GM18868 (cell line): ENCODE measurements at regions not wholly inside any gene's neighbourhood (a gene's known extent, or its start where the extent isn't known, plus 50 kb on each side); places are given as distances from the start of the nearest gene placed in this dataset.
"Not testable (repeated sequence)": the region's sequence is repeated elsewhere in the genome, so short reads cannot be mapped to it uniquely, and the experiment has no call there.

Experiments used
- ATAC-seq: cut with Tn5 transposase; IDR thresholded peaks from one replicate; pipeline ENCODE4 v1.9.1; 2021; ENCODE audit warnings: mild to moderate bottlenecking, moderate library complexity; ENCODE audit not compliant: unreplicated experiment

DNA sequence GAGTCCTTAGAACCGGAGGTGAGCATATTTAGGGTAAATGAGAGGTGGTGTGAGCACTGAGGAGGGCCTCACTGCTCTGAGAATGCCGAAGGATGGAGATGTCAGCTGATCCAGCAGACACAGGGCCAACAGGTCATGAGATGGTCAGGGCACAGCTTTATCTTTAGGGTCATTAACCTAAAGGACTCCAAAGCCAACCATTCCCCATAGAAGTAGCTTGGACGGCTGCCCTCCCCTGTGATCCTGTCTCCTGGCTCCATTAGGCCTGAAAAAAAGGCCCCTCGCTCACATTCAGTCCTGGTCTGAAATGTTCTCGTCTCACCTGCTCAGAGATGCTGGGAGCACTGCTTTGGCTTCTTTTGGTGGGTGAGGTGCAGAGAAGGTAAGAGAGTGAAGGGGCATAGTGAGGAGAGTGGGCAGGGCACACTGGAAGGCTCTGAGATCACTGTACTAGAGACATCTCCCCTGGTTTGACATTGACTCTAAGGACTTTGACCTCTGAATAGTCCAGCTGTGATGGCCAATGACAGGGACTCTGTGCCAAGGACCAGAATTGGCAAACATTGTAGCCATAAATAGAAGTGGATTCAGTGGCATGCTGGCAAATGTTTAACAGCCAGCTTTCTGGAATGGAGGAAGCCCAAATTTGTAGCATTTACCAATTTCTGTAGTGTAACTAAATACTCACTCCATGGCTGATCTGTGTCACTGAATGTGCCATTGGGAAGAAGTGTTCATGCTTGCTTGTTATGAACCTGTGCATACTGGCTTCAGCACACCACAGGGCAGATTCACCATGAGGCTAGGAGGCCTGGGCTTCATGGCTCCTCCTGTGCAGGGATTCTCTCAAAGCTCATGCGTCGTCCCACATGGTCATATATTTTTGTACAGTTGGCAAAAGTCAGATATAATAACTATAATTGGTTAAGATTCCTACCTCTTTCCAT is 76.2 kb upstream of the MRPS22 start:
- ATAC-seq, result no peak

DNA sequence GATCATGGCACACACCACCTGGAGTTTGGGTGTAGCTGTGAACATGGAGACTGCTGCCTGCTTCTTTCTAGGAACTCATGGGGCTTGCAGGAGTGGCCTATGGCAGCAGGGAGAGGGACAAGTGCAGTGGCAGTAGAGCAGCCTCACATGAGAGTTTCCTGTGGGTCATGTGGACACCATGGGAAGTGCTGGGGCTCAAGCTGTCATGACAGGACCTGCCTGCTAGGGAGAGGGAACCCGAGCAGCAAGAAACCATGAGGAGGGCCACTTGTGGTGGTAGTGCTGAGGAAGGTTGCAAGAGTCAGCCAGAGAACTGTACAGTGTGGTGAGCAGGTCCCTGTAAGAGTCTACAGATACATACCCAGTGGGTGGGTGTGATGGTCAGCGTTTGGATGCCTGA is 73.8 kb upstream of the MRPS22 start:
- no peak for ATAC-seq

- not testable (repeated sequence) for ATAC-seq
Observed at GRCh38 chr3:139270652-139271051, 73.2 kb upstream of the MRPS22 start.

GRCh38 chr3:139280027-139280671 is 63.7 kb upstream of the MRPS22 start:
- ATAC-seq, result no peak

GRCh38 chr3:139281096-139281495 is 62.7 kb upstream of the MRPS22 start:
- ATAC-seq, result no peak

- ATAC-seq, result no peak
Observed at GRCh38 chr3:139281522-139282196, 62.2 kb upstream of the MRPS22 start.

DNA sequence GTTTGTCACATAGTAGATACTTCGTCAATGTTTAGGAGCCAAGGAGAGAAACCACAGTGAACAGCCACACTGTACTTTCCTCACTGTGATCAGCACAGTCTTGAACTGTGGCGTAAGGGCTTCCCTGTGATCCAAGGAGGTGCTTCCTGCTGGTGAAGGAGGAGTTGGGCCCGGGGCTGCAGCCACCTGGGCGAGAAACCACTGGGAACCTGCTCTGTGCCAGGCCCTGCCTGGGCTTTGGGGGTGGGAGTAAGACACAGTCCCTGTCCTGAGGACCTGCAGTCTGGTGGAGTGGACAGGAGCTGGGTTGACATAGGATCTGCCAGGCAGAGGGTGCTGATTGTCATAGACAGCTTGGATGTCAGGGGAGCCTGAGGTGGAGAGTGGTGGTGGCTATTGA is 60.5 kb upstream of the MRPS22 start:
- ATAC-seq, result no peak

- no peak for ATAC-seq
Observed at GRCh38 chr3:139284221-139284620, 59.6 kb upstream of the MRPS22 start.

- ATAC-seq, result no peak
Observed at GRCh38 chr3:139285691-139286090, 58.1 kb upstream of the MRPS22 start.

- ATAC-seq, result no peak
Observed at GRCh38 chr3:139286241-139286640, 57.6 kb upstream of the MRPS22 start.

DNA sequence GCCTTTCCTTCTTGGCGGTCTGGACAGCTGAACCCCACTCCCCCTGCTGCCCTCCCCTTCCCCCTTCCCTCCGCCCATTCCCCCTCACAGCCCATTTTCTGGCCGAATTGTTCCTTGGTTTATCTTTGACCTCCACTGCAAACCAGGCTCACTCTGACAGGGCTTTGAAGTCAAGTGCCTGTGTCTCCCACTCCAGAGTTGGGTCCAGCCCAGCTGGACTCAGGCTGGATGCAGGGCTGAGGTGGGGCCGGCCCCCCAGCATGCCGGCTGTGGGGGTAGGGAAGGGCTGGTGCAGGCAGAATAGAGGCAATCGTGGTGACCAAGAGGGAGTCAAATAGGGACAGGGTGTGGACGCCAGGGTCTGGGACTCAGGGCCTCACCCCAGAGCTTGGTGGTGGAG is 57.0 kb upstream of the MRPS22 start:
- ATAC-seq, result no peak

DNA sequence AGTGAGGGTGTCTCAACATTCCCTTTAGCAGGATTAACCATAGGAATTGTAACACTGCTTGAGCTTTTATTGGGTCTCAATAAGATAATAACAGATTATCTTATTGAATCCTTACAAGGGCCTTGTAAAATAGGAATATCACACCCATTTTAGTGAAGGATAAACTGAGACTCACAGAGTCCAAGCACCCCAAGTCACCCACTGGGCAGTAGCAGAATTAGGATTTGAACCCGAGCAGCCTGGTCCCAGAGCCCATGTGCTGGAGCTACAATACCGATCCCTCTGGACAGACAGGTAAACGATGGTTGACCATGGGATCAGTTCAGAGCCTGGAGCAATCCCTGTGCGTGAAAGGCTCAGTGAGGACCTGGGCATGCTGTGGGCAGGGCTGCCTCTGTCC is 56.3 kb upstream of the MRPS22 start:
- ATAC-seq, result no peak

DNA sequence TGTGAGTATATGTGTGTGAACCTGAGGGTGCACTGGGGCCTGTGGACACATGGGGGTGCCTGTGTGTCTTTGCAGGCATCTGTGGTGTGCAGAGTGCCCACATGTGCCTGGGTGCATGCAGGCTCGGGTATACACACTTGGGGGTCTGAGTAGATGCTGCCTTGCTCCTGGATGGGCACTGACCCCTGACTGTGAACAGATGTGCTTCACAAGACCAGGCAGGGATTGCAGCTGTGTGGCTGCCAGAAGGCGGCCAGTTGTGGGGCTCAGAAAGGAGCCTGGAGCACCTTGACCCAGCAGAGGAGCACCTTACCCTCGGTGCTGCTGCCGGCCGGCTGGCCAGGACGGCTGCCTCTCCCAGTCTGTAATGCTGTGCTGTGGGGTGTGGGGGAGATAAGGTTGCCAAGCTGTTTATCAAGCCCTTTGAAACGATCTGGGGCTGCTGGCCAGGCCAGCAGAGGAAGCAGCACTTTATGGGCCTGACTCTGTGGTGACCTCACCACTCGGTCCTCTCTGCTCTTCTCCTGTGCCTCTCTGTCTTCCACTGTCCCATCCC is 55.5 kb upstream of the MRPS22 start:
- no peak for ATAC-seq

DNA sequence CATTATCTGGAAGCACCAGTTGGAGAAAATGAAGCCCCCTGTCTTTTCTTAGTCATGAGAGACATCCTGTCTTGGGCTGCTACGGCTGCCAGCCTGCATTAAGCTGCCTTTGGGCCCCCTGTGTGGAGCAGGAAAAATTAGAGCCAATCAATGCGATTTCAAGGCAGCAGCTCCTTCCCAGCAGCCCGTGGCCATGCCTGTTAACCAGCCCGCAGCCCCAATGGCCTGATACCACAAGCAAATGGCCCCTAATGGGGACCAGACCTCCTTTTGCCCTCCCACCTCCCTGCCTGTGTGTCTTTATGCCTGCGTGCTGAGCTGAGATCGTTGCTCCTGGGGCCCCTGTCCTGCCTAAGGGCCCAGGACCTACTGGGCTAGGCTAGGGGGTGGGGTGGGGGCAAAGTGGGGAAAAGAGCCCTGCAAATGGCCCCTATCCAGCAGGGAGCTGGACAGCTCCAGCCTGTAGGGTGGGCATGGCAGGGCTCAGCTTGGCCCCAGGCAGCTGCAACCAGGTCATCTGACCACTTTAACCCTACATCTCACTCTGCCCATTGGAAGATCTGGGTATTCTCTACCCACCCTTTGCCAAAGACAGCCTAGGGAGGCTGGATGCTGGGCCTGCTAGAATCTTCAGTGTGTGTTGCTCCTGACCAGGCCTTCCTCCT is 53.8 kb upstream of the MRPS22 start:
- no peak for ATAC-seq

DNA sequence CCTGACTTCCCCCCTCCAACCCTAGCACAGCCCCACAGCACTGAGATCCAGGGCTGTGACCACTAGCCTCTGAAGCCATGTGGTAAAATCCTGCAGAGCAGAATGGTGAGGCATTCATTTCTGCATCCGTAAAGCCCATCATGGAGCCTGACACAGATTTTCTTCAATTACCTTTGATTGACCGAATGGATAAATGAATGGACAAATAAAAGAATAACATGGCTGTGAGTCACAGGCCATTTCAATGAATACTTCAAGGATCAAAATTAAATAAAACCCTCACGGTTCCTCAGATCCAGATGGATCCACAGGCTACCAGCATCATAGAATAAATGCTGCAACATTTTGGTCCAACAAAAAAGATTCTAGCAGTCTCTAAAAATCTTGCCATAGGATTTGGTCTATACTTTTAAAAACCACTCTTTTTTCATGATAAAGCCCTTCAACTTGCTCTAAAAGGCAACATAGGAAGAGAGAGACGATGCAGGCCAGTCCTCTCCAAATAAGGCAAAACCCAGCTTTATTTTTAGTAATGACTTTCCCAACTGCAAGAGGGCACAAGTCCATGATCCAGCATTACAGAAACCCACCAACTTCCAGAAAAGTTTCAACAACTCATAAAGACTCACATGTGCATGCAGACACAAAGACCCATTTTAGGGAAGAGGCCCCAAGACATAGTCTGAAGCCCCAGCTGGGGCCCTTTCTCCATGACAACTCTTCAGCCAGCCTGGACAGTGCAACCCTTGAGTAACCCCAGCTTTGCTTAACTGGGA is 52.4 kb upstream of the MRPS22 start:
- no peak for ATAC-seq

DNA sequence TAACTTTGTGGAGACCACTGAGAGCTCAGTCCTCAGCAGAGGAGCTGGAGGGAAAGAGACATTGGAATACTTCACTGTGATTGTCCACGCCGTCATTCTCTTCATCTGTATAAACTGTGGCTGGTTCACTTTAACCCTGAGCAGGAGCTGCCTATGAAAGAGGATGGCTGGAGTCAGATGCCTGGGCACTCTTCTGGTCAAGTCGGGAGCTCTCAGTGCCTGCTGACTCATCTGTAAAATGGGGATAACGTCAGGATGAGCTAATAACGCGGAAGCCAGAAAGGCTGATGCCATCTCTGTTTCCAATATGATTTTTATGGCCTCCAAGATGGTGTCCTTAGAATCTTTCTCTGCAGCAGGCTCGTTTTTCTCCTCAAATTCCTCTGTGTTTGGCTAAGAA is 51.6 kb upstream of the MRPS22 start:
- ATAC-seq, result no peak

GRCh38 chr3:139292711-139293664 is 50.8 kb upstream of the MRPS22 start:
- ATAC-seq, result no peak

- ATAC-seq, result no peak
Observed at GRCh38 chr3:139293665-139294023, 50.2 kb upstream of the MRPS22 start.
